ENCODE measurements at regions not wholly inside any gene's neighbourhood (a gene's known extent, or its start where the extent isn't known, plus 50 kb on each side); places are given as distances from the start of the nearest gene placed in this dataset.

GRCh38 chr1:96492236-96492635, 229.3 kb upstream of the PTBP2 start:
- TF ChIP-seq POLR2A (IDR thresholded peaks at IDR 0.05) (no peak), CTCF (IDR thresholded peaks at IDR 0.05 in 4 of 5, conservative IDR thresholded peaks at IDR 0.05 in 1 of 5) (no peak)

Measured in gastrocnemius medialis (tissue), 4 donors.